ENCODE measurements at regions not wholly inside any gene's neighbourhood (a gene's known extent, or its start where the extent isn't known, plus 50 kb on each side); places are given as distances from the start of the nearest gene placed in this dataset.

- TF ChIP-seq SIN3A (IDR thresholded peaks at IDR 0.05; ENCODE audit: borderline replicate concordance, insufficient read depth, low read length) (no peak), POLR2AphosphoS5 (IDR thresholded peaks at IDR 0.05; ENCODE audit: low read depth, low read length) (no peak), TAF1 (IDR thresholded peaks at IDR 0.05; ENCODE audit: borderline replicate concordance, insufficient read depth, low read length) (no peak), REST (IDR thresholded peaks at IDR 0.05; ENCODE audit: insufficient read depth in 1 of 2, low read depth in 2 of 2, low read length in 2 of 2) (no peak), FOXP2 (optimal IDR thresholded peaks at IDR 0.05; ENCODE audit: borderline replicate concordance, extremely low read depth, extremely low read length, insufficient read depth) (no peak)
These were observed 250.9 kb upstream of the MAOA start for GRCh38 chrX:43405191-43405590.
